Hepatocyte (in vitro differentiated cells): ENCODE measurements at regions not wholly inside any gene's neighbourhood (a gene's known extent, or its start where the extent isn't known, plus 50 kb on each side); places are given as distances from the start of the nearest gene placed in this dataset.

Experiments
- DNase-seq: peaks from one replicate; pipeline ENCODE4 v3.0.0-alpha.2; 2016; ENCODE audit warnings: low spot score
- H2AFZ ChIP-seq: fragments of 200-600 bp; sonication (generic); 2 replicates; pipeline ENCODE4 v1.6.0; 2016; ENCODE audit warnings: antibody characterized with exemption, mild to moderate bottlenecking
- H3K27ac ChIP-seq: fragments of 200-600 bp; sonication (generic); 2 replicates; pipeline ENCODE4 v1.5.1; 2016; ENCODE audit warnings: mild to moderate bottlenecking
- H3K27me3 ChIP-seq: fragments of 200-600 bp; sonication (generic); 2 replicates; pipeline ENCODE4 v1.6.1; 2016
- H3K36me3 ChIP-seq: fragments of 200-600 bp; sonication (generic); replicated peaks from 2 replicates; pipeline ENCODE4 v1.5.1; 2016; ENCODE audit warnings: low read depth; ENCODE audit not compliant: insufficient read depth
- H3K4me1 ChIP-seq: fragments of 200-600 bp; sonication (generic); 2 replicates; pipeline ENCODE4 v1.5.1; 2016; ENCODE audit warnings: mild to moderate bottlenecking, moderate library complexity; ENCODE audit not compliant: insufficient read depth
- H3K4me2 ChIP-seq: fragments of 200-600 bp; sonication (generic); 2 replicates; pipeline ENCODE4 v1.6.0; 2016
- H3K4me3 ChIP-seq: fragments of 200-600 bp; sonication (generic); 2 replicates; pipeline ENCODE4 v1.5.1; 2016; ENCODE audit warnings: mild to moderate bottlenecking
- H3K79me2 ChIP-seq: fragments of 200-600 bp; sonication (generic); 2 replicates; pipeline ENCODE4 v1.6.0; 2017; ENCODE audit warnings: mild to moderate bottlenecking
- H3K9me2 ChIP-seq: fragments of 200-600 bp; sonication (generic); replicated peaks from 2 replicates; pipeline ENCODE4 v1.6.0; 2017; ENCODE audit warnings: mild to moderate bottlenecking; ENCODE audit not compliant: insufficient read depth
- H3K9me3 ChIP-seq: fragments of 200-600 bp; sonication (generic); 2 replicates; pipeline ENCODE4 v1.5.1; 2016; ENCODE audit warnings: low read depth, mild to moderate bottlenecking
- H4K20me1 ChIP-seq: fragments of 200-600 bp; sonication (generic); 2 replicates; pipeline ENCODE4 v1.6.0; 2016; ENCODE audit warnings: mild to moderate bottlenecking; ENCODE audit not compliant: insufficient read depth, poor library complexity, severe bottlenecking
- CTCF ChIP-seq: fragments of 200-600 bp; sonication (generic); IDR thresholded peaks from 2 replicates; pipeline ENCODE4 v1.5.1; 2016; ENCODE audit warnings: antibody characterized with exemption, mild to moderate bottlenecking; ENCODE audit not compliant: poor library complexity
- EZH2 ChIP-seq: fragments of 200-600 bp; sonication (generic); IDR thresholded peaks from 2 replicates; pipeline ENCODE4 v1.6.1; 2016; ENCODE audit warnings: antibody characterized with exemption, mild to moderate bottlenecking, borderline replicate concordance
- EZH2phosphoT487 ChIP-seq: fragments of 200-600 bp; sonication (generic); IDR thresholded peaks from one replicate; pipeline ENCODE4 v1.6.1; 2018; ENCODE audit warnings: antibody characterized with exemption, mild to moderate bottlenecking, low read depth, moderate library complexity; ENCODE audit not compliant: unreplicated experiment, severe bottlenecking
- WGBS: methylation state at CpG from one replicate; pipeline ENCODE4 v1.1.6; 2016; ENCODE audit warnings: low lambda C conversion rate; ENCODE audit errors: missing lambda C conversion rate; 5-methylcytosine and 5-hydroxymethylcytosine counted together

- Histone ChIP-seq H3K4me2 (no peak overlapping the region), H4K20me1 (no peaks in the 10 kb centered on the region), H3K79me2 (no peaks in the 10 kb centered on the region), H3K36me3 (no peaks in the 10 kb centered on the region), H2AFZ (no peak overlapping the region), H3K4me1 (peaks cover 13% of the 10 kb centered on the region), H3K9me3 (no peaks in the 10 kb centered on the region), H3K27me3 (no peaks in the 10 kb centered on the region), H3K27ac (peak overlapping the region; percentile 21), H3K4me3 (no peak overlapping the region), H3K9me2 (no peaks in the 10 kb centered on the region)
- no peak for DNase-seq
- TF ChIP-seq EZH2 (no peak), EZH2phosphoT487 (no peak), CTCF (no peak)
- 93% methylated on average over 6 of the region's 6 CpGs for WGBS
Measured at GRCh38 chr12:46484396-46485061, 112.0 kb upstream of the SLC38A2 start.

DNA sequence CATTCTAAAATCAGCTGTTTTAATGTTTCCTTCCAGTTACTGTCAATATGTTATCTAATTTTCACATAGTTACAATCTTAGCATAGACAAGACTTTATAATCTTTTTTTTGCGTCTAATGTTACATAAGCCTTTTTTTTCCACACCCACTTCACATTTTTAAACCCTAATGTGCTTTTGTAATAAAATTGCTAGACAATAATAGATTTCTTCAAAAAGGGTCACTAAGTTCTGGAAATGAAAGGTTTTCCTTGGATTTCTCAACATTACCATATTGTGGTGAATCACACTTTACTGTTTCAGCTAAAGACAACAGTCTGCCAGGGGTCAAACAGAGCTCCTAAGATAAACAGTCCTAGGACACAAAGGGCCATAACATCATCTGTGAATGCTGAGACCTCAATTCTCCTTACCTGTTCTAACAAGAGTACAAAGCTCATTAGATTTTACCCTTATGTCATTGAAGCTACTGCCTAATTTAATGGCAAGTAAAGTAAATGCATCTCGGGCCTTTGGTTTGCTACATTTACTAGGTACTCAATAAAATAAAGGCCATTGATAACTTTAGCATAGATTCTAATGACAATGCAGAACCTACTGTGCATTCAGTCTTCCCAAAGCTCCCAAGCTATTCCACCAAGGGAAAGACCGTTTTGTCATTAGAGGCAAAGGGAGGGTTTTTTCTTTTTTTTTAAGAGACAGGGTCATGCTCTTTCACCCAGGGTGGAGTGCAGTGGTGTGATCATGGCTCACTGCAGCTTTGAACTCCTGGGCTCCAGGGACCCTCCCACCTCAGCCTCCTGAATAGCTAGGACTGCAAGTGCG, 111.2 kb upstream of the SLC38A2 start:
- Histone ChIP-seq H3K4me2 (no peak overlapping the region), H3K79me2 (no peaks in the 10 kb centered on the region), H3K9me3 (no peaks in the 10 kb centered on the region), H3K4me3 (no peak overlapping the region), H3K4me1 (peaks cover 13% of the 10 kb centered on the region), H3K9me2 (no peaks in the 10 kb centered on the region), H4K20me1 (no peaks in the 10 kb centered on the region), H2AFZ (no peak overlapping the region), H3K36me3 (no peaks in the 10 kb centered on the region), H3K27me3 (no peaks in the 10 kb centered on the region), H3K27ac (peak overlapping the region; percentile 32)
- 64% methylated on average over 4 of the region's 4 CpGs for WGBS
- DNase-seq: peak; percentile 41
- TF ChIP-seq EZH2phosphoT487 (no peak), CTCF (no peak), EZH2 (no peak)

GRCh38 chr12:46480724-46481123, 108.2 kb upstream of the SLC38A2 start:
- H3K4me3 ChIP-seq: no peak overlapping the region
- H3K79me2 ChIP-seq: no peaks in the 10 kb centered on the region
- no peaks in the 10 kb centered on the region for H3K27me3 ChIP-seq
- no peaks in the 10 kb centered on the region for H3K9me3 ChIP-seq
- no peak overlapping the region for H3K4me2 ChIP-seq
- 80% methylated on average over 1 of the region's 1 CpG for WGBS
- no peaks in the 10 kb centered on the region for H3K9me2 ChIP-seq
- no peaks in the 10 kb centered on the region for H3K36me3 ChIP-seq
- DNase-seq: no peak
- no peaks in the 10 kb centered on the region for H4K20me1 ChIP-seq
- no peak overlapping the region for H3K27ac ChIP-seq
- H3K4me1 ChIP-seq: peaks cover 13% of the 10 kb centered on the region
- no peak for TF ChIP-seq EZH2
- TF ChIP-seq CTCF: no peak
- TF ChIP-seq EZH2phosphoT487: no peak
- no peak overlapping the region for H2AFZ ChIP-seq
